H9 (cell line): ENCODE measurements at regions not wholly inside any gene's neighbourhood (a gene's known extent, or its start where the extent isn't known, plus 50 kb on each side); places are given as distances from the start of the nearest gene placed in this dataset.

ENCODE experiments used
- DNase-seq: peaks from one replicate; pipeline ENCODE4 v3.0.0-alpha.2; 2017
- H2AFZ ChIP-seq: one replicate; pipeline ENCODE4 v1.6.1; 2013; ENCODE audit warnings: mild to moderate bottlenecking, low read length, control low read depth, moderate library complexity
- H2AK5ac ChIP-seq: 2 replicates; pipeline ENCODE4 v1.6.1; 2013; ENCODE audit warnings: low read length, control low read depth, mixed read lengths; ENCODE audit not compliant: insufficient read length
- H2BK120ac ChIP-seq: one replicate; pipeline ENCODE4 v1.6.1; 2013; ENCODE audit warnings: low read depth, mild to moderate bottlenecking, low read length, control low read depth, inconsistent platforms; ENCODE audit not compliant: poor library complexity, severe bottlenecking
- H2BK12ac ChIP-seq: 2 replicates; pipeline ENCODE4 v1.6.1; 2013; ENCODE audit warnings: low read length, control low read depth, mixed read lengths, low read depth; ENCODE audit not compliant: insufficient read length
- H2BK15ac ChIP-seq: 2 replicates; pipeline ENCODE4 v1.6.1; 2013; ENCODE audit warnings: low read depth, low read length, control low read depth
- H2BK20ac ChIP-seq: one replicate; pipeline ENCODE4 v1.6.1; 2013; ENCODE audit warnings: low read depth, mild to moderate bottlenecking, low read length, control low read depth, inconsistent platforms; ENCODE audit not compliant: poor library complexity, severe bottlenecking
- H2BK5ac ChIP-seq: 2 replicates; pipeline ENCODE4 v1.6.1; 2013; ENCODE audit warnings: low read length, control low read depth, mixed read lengths; ENCODE audit not compliant: insufficient read length
- H3K14ac ChIP-seq: 2 replicates; pipeline ENCODE4 v1.6.1; 2013; ENCODE audit warnings: low read length, control low read depth; ENCODE audit not compliant: insufficient read depth
- H3K18ac ChIP-seq: 2 replicates; pipeline ENCODE4 v1.6.1; 2013; ENCODE audit warnings: low read depth, mild to moderate bottlenecking, mixed read lengths, low read length, control low read depth; ENCODE audit not compliant: insufficient read length
- H3K23ac ChIP-seq: 2 replicates; pipeline ENCODE4 v1.6.1; 2013; ENCODE audit warnings: low read length, control low read depth, mixed read lengths, low read depth; ENCODE audit not compliant: insufficient read length
- H3K23me2 ChIP-seq: 2 replicates; pipeline ENCODE4 v1.6.1; 2013; ENCODE audit warnings: low read depth, mild to moderate bottlenecking, mixed read lengths, low read length, control low read depth; ENCODE audit not compliant: insufficient read length, poor library complexity, severe bottlenecking
- H3K27ac ChIP-seq: 2 replicates; pipeline ENCODE4 v1.5.1; 2013; ENCODE audit warnings: low read length, control low read depth, mixed read lengths, low read depth; ENCODE audit not compliant: insufficient read length
- H3K27me3 ChIP-seq: 2 replicates; pipeline ENCODE4 v1.6.1; 2013; ENCODE audit warnings: low read length, control low read depth, inconsistent platforms; ENCODE audit not compliant: insufficient read depth
- H3K4ac ChIP-seq: 2 replicates; pipeline ENCODE4 v1.6.1; 2013; ENCODE audit warnings: low read depth, mild to moderate bottlenecking, control low read depth, inconsistent platforms, low read length, moderate library complexity
- H3K4me1 ChIP-seq: 2 replicates; pipeline ENCODE4 v1.6.1; 2013; ENCODE audit warnings: low read length, control low read depth, inconsistent platforms; ENCODE audit not compliant: insufficient read depth
- H3K4me2 ChIP-seq: 2 replicates; pipeline ENCODE4 v1.6.1; 2013; ENCODE audit warnings: low read length, control low read depth, mixed read lengths; ENCODE audit not compliant: insufficient read length, insufficient read depth
- H3K56ac ChIP-seq: 2 replicates; pipeline ENCODE4 v1.6.1; 2013; ENCODE audit warnings: low read depth, mild to moderate bottlenecking, mixed read lengths, low read length, control low read depth; ENCODE audit not compliant: insufficient read length
- H3K79me1 ChIP-seq: 2 replicates; pipeline ENCODE4 v1.6.1; 2013; ENCODE audit warnings: low read depth, mild to moderate bottlenecking, moderate library complexity, low read length, control low read depth, inconsistent platforms; ENCODE audit not compliant: insufficient read depth, poor library complexity, severe bottlenecking
- H3K79me2 ChIP-seq: 2 replicates; pipeline ENCODE4 v1.6.1; 2013; ENCODE audit warnings: low read length, control low read depth, inconsistent platforms; ENCODE audit not compliant: insufficient read depth
- H3K9ac ChIP-seq: 2 replicates; pipeline ENCODE4 v1.6.1; 2013; ENCODE audit warnings: low read length, control low read depth, mixed read lengths; ENCODE audit not compliant: insufficient read length; ENCODE audit errors: extremely low read depth
- H3K9me3 ChIP-seq: one replicate; pipeline ENCODE4 v1.6.1; 2013; ENCODE audit warnings: low read depth, low read length, inconsistent platforms; ENCODE audit not compliant: control insufficient read depth
- H3T11ph ChIP-seq: one replicate; pipeline ENCODE4 v1.6.1; 2013; ENCODE audit warnings: mild to moderate bottlenecking, low read length, control low read depth, inconsistent platforms
- H4K20me1 ChIP-seq: one replicate; pipeline ENCODE4 v1.6.1; 2013; ENCODE audit not compliant: control insufficient read depth, insufficient read length, insufficient read depth
- H4K5ac ChIP-seq: 2 replicates; pipeline ENCODE4 v1.6.1; 2013; ENCODE audit warnings: low read depth, mild to moderate bottlenecking, mixed read lengths, low read length, control low read depth; ENCODE audit not compliant: insufficient read length
- H4K8ac ChIP-seq: replicated peaks from 2 replicates; pipeline ENCODE4 v1.6.1; 2013; ENCODE audit warnings: low read length, control low read depth, mixed read lengths, low read depth; ENCODE audit not compliant: insufficient read length
- H4K91ac ChIP-seq: 2 replicates; pipeline ENCODE4 v1.6.1; 2013; ENCODE audit warnings: low read depth, mild to moderate bottlenecking, moderate library complexity, mixed read lengths, low read length, control low read depth; ENCODE audit not compliant: insufficient read length
- H3K27ac Mint-ChIP-seq, 3 experiments: 2 replicates in 2 of 3; 3 replicates in 1 of 3; pipeline ENCODE4 v1.8.0; 2020 to 2021; ENCODE audit warnings: mixed read lengths in 3 of 3, mild to moderate bottlenecking in 1 of 3, moderate library complexity in 1 of 3
- H3K27me3 Mint-ChIP-seq: 2 replicates; pipeline ENCODE4 v1.8.0; 2021; ENCODE audit warnings: low read depth, mild to moderate bottlenecking, moderate library complexity, mixed read lengths
- H3K36me3 Mint-ChIP-seq, 3 experiments: 2 replicates in 2 of 3; 3 replicates in 1 of 3; pipeline ENCODE4 v1.8.0; 2020 to 2021; ENCODE audit warnings: low read depth in 3 of 3, mixed read lengths in 3 of 3; ENCODE audit not compliant: insufficient read depth in 1 of 3
- H3K4me1 Mint-ChIP-seq, 2 experiments: 2 replicates each; pipeline ENCODE4 v1.8.0; 2020; ENCODE audit warnings: mixed read lengths in 2 of 2
- H3K4me3 Mint-ChIP-seq, 2 experiments: 2 replicates in 1 of 2; 3 replicates in 1 of 2; pipeline ENCODE4 v1.8.0; 2020 to 2021; ENCODE audit warnings: mild to moderate bottlenecking in 2 of 2, mixed read lengths in 2 of 2, moderate library complexity in 1 of 2
- H3K9me3 Mint-ChIP-seq, 2 experiments: 2 replicates in 1 of 2; 3 replicates in 1 of 2; pipeline ENCODE4 v1.8.0; 2020; ENCODE audit warnings: mild to moderate bottlenecking in 2 of 2, mixed read lengths in 2 of 2, moderate library complexity in 1 of 2
- CTCF ChIP-seq: fragments of 200-600 bp; sonication (generic); conservative IDR thresholded peaks from 3 replicates; pipeline ENCODE4 v1.8.0; 2021; ENCODE audit warnings: antibody characterized with exemption, mild to moderate bottlenecking
- WGBS: extraction: QIAGEN DNeasy Blood & Tissue Kit; methylation state at CpG from one replicate; pipeline ENCODE4 v1.1.7; 2013; ENCODE audit warnings: missing lambda C conversion rate, low lambda C conversion rate, mixed read lengths; ENCODE audit not compliant: insufficient read length; ENCODE audit errors: extremely low coverage; 5-methylcytosine and 5-hydroxymethylcytosine counted together

GRCh38 chr1:82454431-82454830 is 653.7 kb downstream of the ADGRL2 start:
- H2BK5ac ChIP-seq: no peak overlapping the region
- no CpG with 5 or more reads among the region's 3 CpGs for WGBS

More at GRCh38 chr1:82454431-82454830, 653.7 kb downstream of the ADGRL2 start:
- no peaks in the 10 kb centered on the region for H3K23me2 ChIP-seq
- no peak overlapping the region for H3T11ph ChIP-seq
- H3K9me3 Mint-ChIP-seq: peaks cover 10 to 13% of the 10 kb centered on the region in 2 experiments; a peak in 4 of 5 replicates
- no peak overlapping the region for H2BK120ac ChIP-seq
- H3K27me3 Mint-ChIP-seq: no peaks in the 10 kb centered on the region
- no peak overlapping the region for H2BK12ac ChIP-seq
- H4K20me1 ChIP-seq: no peaks in the 10 kb centered on the region
- TF ChIP-seq CTCF: no peak
- H3K4me2 ChIP-seq: no peak overlapping the region
- H3K4me1 ChIP-seq: no peaks in the 10 kb centered on the region
- no peaks in the 10 kb centered on the region for H3K79me1 ChIP-seq
- H3K27me3 ChIP-seq: no peaks in the 10 kb centered on the region
- no peak overlapping the region for H3K14ac ChIP-seq
- no peak overlapping the region for H3K4me3 Mint-ChIP-seq
- no peak overlapping the region for H3K9ac ChIP-seq
- no peak overlapping the region for H4K91ac ChIP-seq
- no peaks in the 10 kb centered on the region for H3K9me3 ChIP-seq
- H3K27ac ChIP-seq: no peak overlapping the region
- no peak overlapping the region for H3K23ac ChIP-seq
- no peak overlapping the region for H4K5ac ChIP-seq
- no peak overlapping the region for H3K18ac ChIP-seq
- H3K4me1 Mint-ChIP-seq: peaks cover 0 to 2% of the 10 kb centered on the region in 2 experiments; a peak in 2 of 4 replicates
- no peak overlapping the region for H4K8ac ChIP-seq
- no peak overlapping the region for H2BK15ac ChIP-seq
- H2AK5ac ChIP-seq: no peak overlapping the region
- no peak overlapping the region for H2AFZ ChIP-seq
- H3K27ac Mint-ChIP-seq: no peak overlapping the region
- no peak for DNase-seq
- peaks cover 3 to 13% (median 6%) of the 10 kb centered on the region in 3 experiments; a peak in 6 of 7 replicates for H3K36me3 Mint-ChIP-seq
- no peak overlapping the region for H3K4ac ChIP-seq
- H3K56ac ChIP-seq: no peak overlapping the region
- no peaks in the 10 kb centered on the region for H3K79me2 ChIP-seq
- H2BK20ac ChIP-seq: no peak overlapping the region
